Body of pancreas (tissue), 4 donors: ENCODE measurements at regions not wholly inside any gene's neighbourhood (a gene's known extent, or its start where the extent isn't known, plus 50 kb on each side); places are given as distances from the start of the nearest gene placed in this dataset.

Experiments used
- CTCF ChIP-seq, 7 experiments: fragments of 450-650 bp in 4 of 7; fragments of 200-600 bp in 3 of 7; sonication (generic) in 3 of 7; IDR thresholded peaks; one replicate each; pipeline ENCODE4 v1.5.1; 2016 to 2019; ENCODE audit warnings: antibody characterized with exemption in 7 of 7
- POLR2A ChIP-seq, 3 donors: fragments of 450-650 bp; IDR thresholded peaks; one replicate each; pipeline ENCODE4 v1.6.1; 2016; ENCODE audit warnings: antibody characterized with exemption in 3 of 3, mild to moderate bottlenecking in 2 of 3

GRCh38 chr20:41776421-41776820, 158.2 kb upstream of the CHD6 start:
- TF ChIP-seq CTCF (IDR thresholded peaks at IDR 0.05) (no peak), POLR2A (IDR thresholded peaks at IDR 0.05) (no peak)
